ENCODE measurements at regions not wholly inside any gene's neighbourhood (a gene's known extent, or its start where the extent isn't known, plus 50 kb on each side); places are given as distances from the start of the nearest gene placed in this dataset.

- Histone ChIP-seq H3F3A (ENCODE audit: control insufficient read depth, insufficient read depth) (no peaks in the 10 kb centered on the region), H3K27ac (ENCODE audit: low read depth, low read length) (no peak overlapping the region), H3K36me3 (ENCODE audit: control insufficient read depth, low read length) (no peaks in the 10 kb centered on the region), H3K27me3 (ENCODE audit: control insufficient read depth, low read length) (no peaks in the 10 kb centered on the region), H3K9me2 (replicated peaks; ENCODE audit: control insufficient read depth, low read length) (no peaks in the 10 kb centered on the region), H3K4me2 (ENCODE audit: low read length) (no peak overlapping the region), H3K4me1 (ENCODE audit: control insufficient read depth, low read length) (no peaks in the 10 kb centered on the region), H3K79me2 (ENCODE audit: control insufficient read depth, low read length) (no peaks in the 10 kb centered on the region), H4K20me1 (ENCODE audit: control insufficient read depth, insufficient read depth, low read depth, low read length) (no peaks in the 10 kb centered on the region), H3K9me3 (ENCODE audit: control insufficient read depth, insufficient read depth, low read length) (no peaks in the 10 kb centered on the region), H3K4me3 (ENCODE audit: low read length) (no peak overlapping the region)
- TF ChIP-seq EZH2phosphoT487 (IDR thresholded peaks at IDR 0.05; ENCODE audit: borderline replicate concordance, low read length) (no peak), CTCF (IDR thresholded peaks at IDR 0.05; ENCODE audit: low read depth, low read length, poor library complexity, severe bottlenecking) (no peak)
Measured at GRCh38 chr10:55224007-55224781, 423.2 kb upstream of the PCDH15 start.

GRCh38 chr10:55223352-55223751 lies 422.3 kb upstream of the PCDH15 start:
- Histone ChIP-seq H4K20me1 (ENCODE audit: control insufficient read depth, insufficient read depth, low read depth, low read length) (no peaks in the 10 kb centered on the region), H3K9me3 (ENCODE audit: control insufficient read depth, insufficient read depth, low read length) (no peaks in the 10 kb centered on the region), H3K4me2 (ENCODE audit: low read length) (no peak overlapping the region), H3K36me3 (ENCODE audit: control insufficient read depth, low read length) (no peaks in the 10 kb centered on the region), H3K27ac (ENCODE audit: low read depth, low read length) (no peak overlapping the region), H3K27me3 (ENCODE audit: control insufficient read depth, low read length) (no peaks in the 10 kb centered on the region), H3K4me1 (ENCODE audit: control insufficient read depth, low read length) (no peaks in the 10 kb centered on the region), H3K9me2 (replicated peaks; ENCODE audit: control insufficient read depth, low read length) (no peaks in the 10 kb centered on the region), H3F3A (ENCODE audit: control insufficient read depth, insufficient read depth) (no peaks in the 10 kb centered on the region), H3K79me2 (ENCODE audit: control insufficient read depth, low read length) (no peaks in the 10 kb centered on the region), H3K4me3 (ENCODE audit: low read length) (no peak overlapping the region)
- TF ChIP-seq CTCF (IDR thresholded peaks at IDR 0.05; ENCODE audit: low read depth, low read length, poor library complexity, severe bottlenecking): no peak
- TF ChIP-seq EZH2phosphoT487 (IDR thresholded peaks at IDR 0.05; ENCODE audit: borderline replicate concordance, low read length): no peak

GRCh38 chr10:55220975-55221374 lies 419.9 kb upstream of the PCDH15 start:
- H3K4me2 ChIP-seq (ENCODE audit: low read length): no peak overlapping the region
- H3K4me1 ChIP-seq (ENCODE audit: control insufficient read depth, low read length): no peaks in the 10 kb centered on the region
- H3K79me2 ChIP-seq (ENCODE audit: control insufficient read depth, low read length): no peaks in the 10 kb centered on the region
- no peak overlapping the region for H3K4me3 ChIP-seq (ENCODE audit: low read length)
- no peaks in the 10 kb centered on the region for H3K27me3 ChIP-seq (ENCODE audit: control insufficient read depth, low read length)
- H3F3A ChIP-seq (ENCODE audit: control insufficient read depth, insufficient read depth): no peaks in the 10 kb centered on the region
- no peaks in the 10 kb centered on the region for H3K9me3 ChIP-seq (ENCODE audit: control insufficient read depth, insufficient read depth, low read length)
- TF ChIP-seq EZH2phosphoT487 (IDR thresholded peaks at IDR 0.05; ENCODE audit: borderline replicate concordance, low read length): no peak
- TF ChIP-seq CTCF (IDR thresholded peaks at IDR 0.05; ENCODE audit: low read depth, low read length, poor library complexity, severe bottlenecking): no peak
- no peaks in the 10 kb centered on the region for H3K9me2 ChIP-seq (replicated peaks; ENCODE audit: control insufficient read depth, low read length)
- no peaks in the 10 kb centered on the region for H4K20me1 ChIP-seq (ENCODE audit: control insufficient read depth, insufficient read depth, low read depth, low read length)
- H3K36me3 ChIP-seq (ENCODE audit: control insufficient read depth, low read length): no peaks in the 10 kb centered on the region
- no peak overlapping the region for H3K27ac ChIP-seq (ENCODE audit: low read depth, low read length)

All from DOHH2 (cell line).